ENCODE measurements at regions not wholly inside any gene's neighbourhood (a gene's known extent, or its start where the extent isn't known, plus 50 kb on each side); places are given as distances from the start of the nearest gene placed in this dataset.
"Not testable (repeated sequence)": the region's sequence is repeated elsewhere in the genome, so short reads cannot be mapped to it uniquely, and the experiment has no call there.

DNA sequence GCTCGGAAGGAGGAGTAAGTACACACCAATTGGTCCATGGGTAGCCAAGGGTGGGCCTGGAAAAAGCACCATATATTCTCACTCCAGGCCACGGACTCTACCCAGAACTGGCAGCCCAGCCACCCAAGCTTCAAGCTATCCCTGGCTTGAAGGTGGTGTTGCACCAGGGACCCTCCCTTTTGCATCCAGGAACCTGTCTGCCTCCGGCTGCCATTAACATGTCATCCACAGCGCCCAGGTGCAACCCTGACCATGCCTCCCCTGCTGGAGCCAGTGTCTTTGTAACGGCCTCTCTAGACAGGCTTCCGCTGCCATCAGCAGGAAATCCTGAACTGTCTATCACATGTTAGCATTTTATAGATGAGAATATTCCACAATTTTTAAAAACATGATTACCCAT lies 2158.5 kb upstream of the RAG2 start:
- CTCF ChIA-PET, result no interaction called here
- TF ChIP-seq RFX5 (IDR thresholded peaks at IDR 0.05) (no peak), NR3C1 (IDR thresholded peaks at IDR 0.05) (no peak), HDAC2 (IDR thresholded peaks at IDR 0.05) (no peak), ATOH8 (CRISPR knock-in tag; IDR thresholded peaks at IDR 0.05; ENCODE audit: low read depth) (no peak), NFE2L2 (conservative IDR thresholded peaks at IDR 0.05; ENCODE audit: low read length) (no peak), ZFP36 (IDR thresholded peaks at IDR 0.05; ENCODE audit: borderline replicate concordance, partially characterized antibody) (no peak), NPAS2 (CRISPR knock-in tag; IDR thresholded peaks at IDR 0.05; ENCODE audit: borderline replicate concordance) (no peak), JUN (IDR thresholded peaks at IDR 0.05) (no peak), RARB (CRISPR knock-in tag; IDR thresholded peaks at IDR 0.05) (no peak), ESRRA (IDR thresholded peaks at IDR 0.05; ENCODE audit: borderline replicate concordance, low read length) (no peak), EHMT2 (IDR thresholded peaks at IDR 0.05; ENCODE audit: low read depth) (no peak), FOSB (CRISPR knock-in tag; IDR thresholded peaks at IDR 0.05) (no peak), GATA3 (IDR thresholded peaks at IDR 0.05; ENCODE audit: borderline replicate concordance) (no peak), HOXB13 (CRISPR knock-in tag; IDR thresholded peaks at IDR 0.05; ENCODE audit: low read depth) (no peak), CHD2 (IDR thresholded peaks at IDR 0.05; ENCODE audit: low read length, partially characterized antibody) (no peak), PHF8 (IDR thresholded peaks at IDR 0.05; ENCODE audit: borderline replicate concordance, low read depth) (no peak), ZNF302 (CRISPR knock-in tag; IDR thresholded peaks at IDR 0.05) (no peak)
- TF ChIP-seq, protein P1, sequence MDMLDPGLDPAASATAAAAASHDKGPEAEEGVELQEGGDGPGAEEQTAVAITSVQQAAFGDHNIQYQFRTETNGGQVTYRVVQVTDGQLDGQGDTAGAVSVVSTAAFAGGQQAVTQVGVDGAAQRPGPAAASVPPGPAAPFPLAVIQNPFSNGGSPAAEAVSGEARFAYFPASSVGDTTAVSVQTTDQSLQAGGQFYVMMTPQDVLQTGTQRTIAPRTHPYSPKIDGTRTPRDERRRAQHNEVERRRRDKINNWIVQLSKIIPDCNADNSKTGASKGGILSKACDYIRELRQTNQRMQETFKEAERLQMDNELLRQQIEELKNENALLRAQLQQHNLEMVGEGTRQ (IDR thresholded peaks at IDR 0.05), result no peak
- TF ChIP-seq, protein P2, sequence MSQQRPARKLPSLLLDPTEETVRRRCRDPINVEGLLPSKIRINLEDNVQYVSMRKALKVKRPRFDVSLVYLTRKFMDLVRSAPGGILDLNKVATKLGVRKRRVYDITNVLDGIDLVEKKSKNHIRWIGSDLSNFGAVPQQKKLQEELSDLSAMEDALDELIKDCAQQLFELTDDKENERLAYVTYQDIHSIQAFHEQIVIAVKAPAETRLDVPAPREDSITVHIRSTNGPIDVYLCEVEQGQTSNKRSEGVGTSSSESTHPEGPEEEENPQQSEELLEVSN (IDR thresholded peaks at IDR 0.05; ENCODE audit: borderline replicate concordance, low read depth), result no peak
- ATAC-seq (no peak), DNase-seq (ENCODE audit: low read depth in 1 of 2, low spot score in 1 of 2) (no peak), FAIRE-seq (no peak)
- H3K4me3 ChIP-seq, result no peak overlapping the region
- no peaks in the 10 kb centered on the region for H3K4me1 ChIP-seq
- no peaks in the 10 kb centered on the region for H3K9me3 ChIP-seq
- WGBS (ENCODE audit: missing lambda C conversion rate), result 17% methylated on average over 6 of the region's 6 CpGs
- POLR2A ChIA-PET, result no interaction called here
- no peak overlapping the region for H3K27ac ChIP-seq
- H3K4me2 ChIP-seq, result no peak overlapping the region

DNA sequence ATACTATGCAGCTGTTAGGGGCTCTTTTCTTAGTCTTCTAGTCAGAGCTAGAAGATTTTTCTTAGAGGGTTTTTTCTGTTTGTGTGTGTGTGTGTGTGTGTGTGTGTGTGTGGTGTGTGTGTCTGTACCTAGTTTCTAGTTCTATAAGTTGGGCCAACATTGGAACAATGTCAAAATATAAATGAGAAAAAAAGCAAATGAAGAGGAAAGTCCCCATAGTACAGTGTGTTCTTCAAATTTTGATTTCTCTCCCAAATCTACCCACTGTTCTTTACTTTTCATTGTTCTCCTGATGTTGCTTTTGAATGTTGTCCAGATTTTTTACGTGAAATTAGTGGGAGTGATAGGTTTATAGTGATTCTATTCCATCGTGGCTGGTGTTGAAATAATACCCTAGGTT lies 2153.4 kb upstream of the RAG2 start:
- Histone ChIP-seq H3K27ac (no peak overlapping the region), H3K9me3 (0 out of 3 replicates have a peak, but pooled peaks cover 5% of the 10 kb centered on the region), H3K4me2 (no peak overlapping the region), H3K4me3 (no peak overlapping the region), H3K4me1 (no peaks in the 10 kb centered on the region)
- DNase-seq (ENCODE audit: low read depth in 1 of 2, low spot score in 1 of 2) (no peak), FAIRE-seq (no peak), ATAC-seq (no peak)
- ChIA-PET POLR2A (no interaction called here), CTCF (no interaction called here)
- TF ChIP-seq EHF (CRISPR knock-in tag; IDR thresholded peaks at IDR 0.05) (no peak), RNF2 (IDR thresholded peaks at IDR 0.05; ENCODE audit: borderline replicate concordance, low read depth) (no peak), HOXA7 (CRISPR knock-in tag; IDR thresholded peaks at IDR 0.05) (no peak), MAZ (IDR thresholded peaks at IDR 0.05; ENCODE audit: borderline replicate concordance, low read depth, low read length) (no peak), HES2 (IDR thresholded peaks at IDR 0.05) (no peak), CTCF (IDR thresholded peaks at IDR 0.05) (no peak), ESRRA (IDR thresholded peaks at IDR 0.05; ENCODE audit: borderline replicate concordance, low read length) (no peak)
- WGBS (ENCODE audit: missing lambda C conversion rate), result 4% methylated on average over 2 of the region's 2 CpGs

DNA sequence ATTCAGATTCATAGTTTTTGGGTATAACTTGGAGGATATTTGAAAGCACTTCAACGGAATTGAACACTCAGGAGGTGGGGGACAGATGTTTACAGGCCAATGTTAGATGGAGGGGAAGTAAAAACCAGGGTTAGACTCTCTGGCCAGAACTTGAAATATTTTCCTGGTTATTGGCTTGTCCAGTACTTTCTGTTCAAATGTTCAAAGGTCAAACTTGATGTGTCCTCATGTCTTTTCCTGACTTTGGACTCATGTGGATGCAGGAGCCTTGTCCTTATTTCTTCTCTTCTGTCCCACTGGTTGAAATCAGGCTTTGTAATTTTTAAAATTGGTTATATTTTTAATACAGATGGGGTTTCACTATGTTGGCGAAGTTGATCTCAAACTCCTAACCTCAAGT lies 2148.5 kb upstream of the RAG2 start:
- DNase-seq (ENCODE audit: low read depth in 1 of 2, low spot score in 1 of 2); H3K27ac ChIP-seq; CTCF ChIA-PET; POLR2A ChIA-PET; H3K9me3 ChIP-seq; ATAC-seq; FAIRE-seq; H3K4me3 ChIP-seq; H3K4me2 ChIP-seq; H3K4me1 ChIP-seq: not testable (repeated sequence)
- 14% methylated on average over 2 of the region's 2 CpGs for WGBS (ENCODE audit: missing lambda C conversion rate)
